ENCODE measurements at regions not wholly inside any gene's neighbourhood (a gene's known extent, or its start where the extent isn't known, plus 50 kb on each side); places are given as distances from the start of the nearest gene placed in this dataset.
A peak's percentile ranks its signal among the peaks of the same experiment; 100 is the strongest.

GRCh38 chr13:22018076-22018835 is 347.4 kb downstream of the FGF9 start:
- DNase-seq = no peak

- DNase-seq = no peak
These were observed 347.9 kb downstream of the FGF9 start for GRCh38 chr13:22018836-22019210.

- DNase-seq = no peak
These were observed 353.6 kb downstream of the FGF9 start for GRCh38 chr13:22024381-22024994.

- no peak for DNase-seq
These were observed 356.7 kb downstream of the FGF9 start for GRCh38 chr13:22027566-22027965.

GRCh38 chr13:22028831-22029230 is 358.0 kb downstream of the FGF9 start:
- DNase-seq = no peak

- DNase-seq = no peak
These were observed 359.4 kb downstream of the FGF9 start for GRCh38 chr13:22030321-22030720.

GRCh38 chr13:22031702-22032286 is 360.9 kb downstream of the FGF9 start:
- DNase-seq = no peak

GRCh38 chr13:22032905-22033304 is 362.0 kb downstream of the FGF9 start:
- no peak for DNase-seq

GRCh38 chr13:22039961-22040360 is 369.1 kb downstream of the FGF9 start:
- DNase-seq = no peak

GRCh38 chr13:22040810-22041364 is 370.0 kb downstream of the FGF9 start:
- no peak for DNase-seq

GRCh38 chr13:22041741-22042140 is 370.9 kb downstream of the FGF9 start:
- DNase-seq = no peak

- no peak for DNase-seq
These were observed 376.4 kb downstream of the FGF9 start for GRCh38 chr13:22047082-22047784.

- no peak for DNase-seq
These were observed 376.9 kb downstream of the FGF9 start for GRCh38 chr13:22047785-22048104.

GRCh38 chr13:22049384-22049783 is 378.5 kb downstream of the FGF9 start:
- peak; percentile 91 for DNase-seq

GRCh38 chr13:22050951-22051563 is 380.2 kb downstream of the FGF9 start:
- no peak for DNase-seq

GRCh38 chr13:22053053-22053452 is 382.2 kb downstream of the FGF9 start:
- no peak for DNase-seq

GRCh38 chr13:22055259-22055658 is 384.4 kb downstream of the FGF9 start:
- DNase-seq = no peak

- no peak for DNase-seq
These were observed 389.3 kb downstream of the FGF9 start for GRCh38 chr13:22060187-22060586.

- DNase-seq = no peak
These were observed 390.5 kb downstream of the FGF9 start for GRCh38 chr13:22061371-22061805.

GRCh38 chr13:22061806-22062391 is 391.0 kb downstream of the FGF9 start:
- DNase-seq = no peak

- DNase-seq = no peak
These were observed 391.8 kb downstream of the FGF9 start for GRCh38 chr13:22062478-22063205.

All from DMS79 (cell line).